CD4-positive, alpha-beta T cell treated with Interleukin-12 subunit alpha and Interleukin-12 subunit beta, for 1 hour (primary cell): ENCODE measurements at regions not wholly inside any gene's neighbourhood (a gene's known extent, or its start where the extent isn't known, plus 50 kb on each side); places are given as distances from the start of the nearest gene placed in this dataset.

ENCODE experiments used
- DNase-seq: peaks from one replicate; pipeline ENCODE4 v3.0.0-alpha.2; 2020

DNA sequence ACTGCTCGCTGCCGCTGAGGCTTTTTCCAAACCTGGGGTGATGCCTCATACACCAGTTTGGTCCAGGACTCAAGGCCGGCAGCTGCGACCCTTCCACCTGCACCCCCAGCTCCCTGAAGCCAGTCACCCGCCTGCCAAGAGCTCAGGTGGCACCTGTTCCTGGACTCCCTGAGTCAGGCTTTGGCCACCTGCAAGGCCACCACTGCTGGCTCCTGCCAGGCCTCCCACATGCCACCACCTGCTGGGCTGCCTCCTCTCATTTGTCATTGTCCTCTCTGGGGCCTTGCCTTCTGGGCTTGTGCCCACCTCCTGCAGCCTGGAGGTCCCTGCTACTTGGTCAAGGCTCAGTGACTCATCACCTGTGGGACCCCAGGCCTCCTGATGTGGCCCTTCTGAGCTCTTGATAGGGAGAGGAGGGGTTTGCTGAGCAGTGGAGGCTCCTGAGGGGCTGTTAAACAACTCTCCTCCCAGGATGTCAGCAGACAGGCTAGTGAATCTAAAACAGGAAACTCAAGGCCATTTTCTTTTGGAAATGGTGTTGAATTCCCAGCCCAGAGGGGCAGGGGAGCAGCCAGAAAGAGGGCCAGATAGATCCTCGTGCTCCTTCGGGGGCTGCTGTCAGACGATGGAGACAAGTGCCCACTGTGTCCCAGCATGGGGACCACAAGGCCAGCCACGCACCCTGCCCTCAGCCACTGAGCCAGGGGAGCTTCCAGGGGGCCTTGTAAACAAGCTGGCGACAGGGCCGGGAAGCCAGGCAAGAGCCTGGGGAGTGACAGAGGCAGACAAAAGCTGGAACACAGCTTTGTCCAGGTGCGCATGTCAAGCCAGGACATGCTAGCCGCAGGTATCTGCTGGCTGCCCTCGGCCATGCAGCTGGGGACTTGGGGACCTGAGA, 416.8 kb downstream of the LRATD1 start:
- no peak for DNase-seq

DNA sequence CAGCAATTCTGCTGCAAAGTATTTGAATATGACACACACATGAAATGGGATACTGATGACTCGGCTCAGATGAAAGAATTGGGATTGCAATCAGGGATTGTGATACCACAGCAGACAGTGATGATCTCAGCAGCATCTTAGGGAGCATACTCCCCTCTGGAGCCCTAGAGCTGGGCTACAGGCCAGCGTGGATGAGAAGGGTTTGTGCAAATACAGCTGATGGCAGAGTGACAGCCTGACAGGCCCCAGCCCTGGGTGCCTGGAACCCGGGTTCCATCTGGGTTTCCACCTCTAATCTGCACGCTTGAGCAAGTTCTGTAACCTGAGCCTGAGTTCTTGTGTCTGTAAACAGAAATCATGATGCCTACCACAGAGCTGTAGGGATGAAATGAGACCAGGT, 418.0 kb downstream of the LRATD1 start:
- no peak for DNase-seq

DNA sequence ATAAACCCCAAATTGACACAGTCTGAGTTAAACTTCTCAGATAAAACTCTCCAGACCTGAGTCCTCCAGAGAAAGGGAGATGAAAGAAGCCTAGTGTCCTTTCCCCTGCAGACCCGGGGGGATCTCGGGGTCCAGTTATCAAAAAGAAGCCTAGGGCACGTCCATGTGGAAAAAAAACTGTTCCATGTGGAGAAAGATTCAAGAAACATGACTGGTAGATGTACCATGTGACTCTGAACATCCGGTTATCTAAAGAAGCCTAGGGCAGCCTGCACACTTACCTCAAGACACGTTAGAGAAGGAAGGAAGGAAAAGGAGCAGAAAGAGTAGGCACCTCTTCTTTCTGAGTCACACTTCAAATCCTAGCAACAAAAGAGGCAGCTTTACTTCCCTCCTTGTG, 421.0 kb downstream of the LRATD1 start:
- DNase-seq, result no peak

GRCh38 chr2:15058015-15058720, 425.7 kb downstream of the LRATD1 start:
- DNase-seq, result no peak

DNA sequence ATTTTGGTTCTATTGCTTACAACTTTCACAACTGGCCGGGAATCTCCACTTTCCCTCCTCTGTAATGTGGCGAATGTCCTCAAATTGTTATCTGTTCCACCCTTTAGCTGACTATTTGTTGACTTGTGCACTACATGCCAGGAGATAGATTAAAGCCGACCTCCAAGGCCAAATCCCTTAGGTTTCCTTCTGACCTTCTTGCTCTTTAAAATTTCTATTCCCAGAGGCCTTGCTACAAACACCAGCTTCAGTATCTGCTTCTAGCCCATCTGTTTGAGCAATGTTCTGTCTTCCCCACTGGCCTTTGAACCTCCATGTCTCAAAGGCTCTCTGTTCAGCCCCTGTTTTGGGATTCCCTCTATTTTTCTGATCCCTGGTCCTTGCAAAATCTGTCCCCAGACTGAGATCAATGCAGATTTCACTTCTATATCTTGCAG, 426.2 kb downstream of the LRATD1 start:
- DNase-seq, result no peak

GRCh38 chr2:15059870-15060512, 427.5 kb downstream of the LRATD1 start:
- no peak for DNase-seq

DNA sequence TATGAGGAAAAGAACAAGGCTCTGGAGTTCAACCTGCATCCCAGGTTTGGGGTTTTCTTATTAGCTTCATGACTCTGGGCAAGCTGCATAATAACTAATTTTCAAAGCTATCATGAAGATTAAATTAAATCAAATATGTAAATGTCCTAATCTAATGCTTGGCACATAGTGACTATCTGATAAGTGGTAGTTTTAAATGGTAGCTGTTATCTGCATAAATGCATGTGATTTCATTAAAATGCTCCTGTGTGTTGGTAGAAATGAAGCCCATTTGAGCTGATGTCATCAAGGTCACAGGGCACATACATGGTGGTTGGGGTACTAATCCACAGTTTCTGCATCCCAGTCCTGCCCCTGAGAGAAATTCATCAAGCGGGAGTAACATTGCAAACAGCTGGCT, 428.8 kb downstream of the LRATD1 start:
- DNase-seq, result no peak

DNA sequence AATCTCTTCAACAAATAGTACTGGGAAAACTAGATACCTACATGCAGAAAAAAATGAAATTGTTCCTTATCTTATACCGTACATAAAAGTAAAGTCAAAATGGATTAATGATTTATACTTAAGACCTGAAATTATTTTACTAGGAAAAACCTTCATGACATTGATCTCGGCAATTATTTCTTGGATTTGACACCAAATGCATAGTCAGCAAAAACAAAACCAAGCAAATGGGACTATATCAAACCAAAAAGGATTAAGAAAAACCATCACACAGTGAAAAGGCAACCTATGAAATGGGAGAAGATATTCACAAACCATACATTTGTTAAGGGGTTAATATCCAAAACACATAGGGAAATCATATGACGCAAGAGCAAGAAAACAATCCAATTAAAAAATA, 433.6 kb downstream of the LRATD1 start:
- no peak for DNase-seq

DNA sequence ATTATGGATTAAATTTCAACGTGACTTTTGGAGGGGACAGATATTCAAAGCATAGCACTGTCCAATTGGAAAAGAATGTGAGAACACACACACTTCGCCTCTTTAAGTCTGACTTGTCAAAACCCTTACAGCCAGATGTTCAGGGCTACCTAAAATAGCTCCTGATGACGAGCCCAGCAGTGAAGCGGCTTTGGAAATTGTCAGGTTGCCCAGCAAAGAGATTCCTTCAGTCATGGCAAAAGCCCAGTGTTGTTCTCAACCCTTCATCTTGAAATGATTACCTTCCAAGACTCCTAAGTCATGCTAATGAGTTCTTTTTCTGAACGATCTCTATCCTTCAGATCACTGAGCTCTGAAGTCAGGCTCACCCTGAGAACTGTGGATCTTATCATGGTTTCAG, 436.6 kb downstream of the LRATD1 start:
- no peak for DNase-seq

DNA sequence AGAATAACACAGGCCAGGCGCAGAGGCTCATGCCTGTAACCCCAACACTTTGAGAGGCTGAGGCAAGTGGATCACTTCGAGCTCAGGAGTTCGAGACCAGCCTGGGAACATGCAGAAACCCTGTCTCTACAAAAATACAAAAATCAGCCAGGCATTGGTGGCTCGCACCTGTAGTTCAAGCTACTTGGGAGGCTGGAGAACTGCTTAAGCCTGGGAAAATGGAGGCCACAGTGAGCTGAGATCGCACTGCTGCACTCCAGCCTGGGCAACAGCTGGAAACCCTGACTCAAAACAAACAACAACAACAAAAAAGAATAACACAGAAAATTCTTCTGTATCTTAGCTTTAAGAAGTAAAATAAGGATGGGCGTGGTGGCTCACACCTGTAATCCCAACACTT, 440.3 kb downstream of the LRATD1 start:
- DNase-seq, result no peak

- DNase-seq, result no peak
Observed at GRCh38 chr2:15073664-15074063, 441.1 kb downstream of the LRATD1 start.

GRCh38 chr2:15074319-15074718, 441.8 kb downstream of the LRATD1 start:
- no peak for DNase-seq

DNA sequence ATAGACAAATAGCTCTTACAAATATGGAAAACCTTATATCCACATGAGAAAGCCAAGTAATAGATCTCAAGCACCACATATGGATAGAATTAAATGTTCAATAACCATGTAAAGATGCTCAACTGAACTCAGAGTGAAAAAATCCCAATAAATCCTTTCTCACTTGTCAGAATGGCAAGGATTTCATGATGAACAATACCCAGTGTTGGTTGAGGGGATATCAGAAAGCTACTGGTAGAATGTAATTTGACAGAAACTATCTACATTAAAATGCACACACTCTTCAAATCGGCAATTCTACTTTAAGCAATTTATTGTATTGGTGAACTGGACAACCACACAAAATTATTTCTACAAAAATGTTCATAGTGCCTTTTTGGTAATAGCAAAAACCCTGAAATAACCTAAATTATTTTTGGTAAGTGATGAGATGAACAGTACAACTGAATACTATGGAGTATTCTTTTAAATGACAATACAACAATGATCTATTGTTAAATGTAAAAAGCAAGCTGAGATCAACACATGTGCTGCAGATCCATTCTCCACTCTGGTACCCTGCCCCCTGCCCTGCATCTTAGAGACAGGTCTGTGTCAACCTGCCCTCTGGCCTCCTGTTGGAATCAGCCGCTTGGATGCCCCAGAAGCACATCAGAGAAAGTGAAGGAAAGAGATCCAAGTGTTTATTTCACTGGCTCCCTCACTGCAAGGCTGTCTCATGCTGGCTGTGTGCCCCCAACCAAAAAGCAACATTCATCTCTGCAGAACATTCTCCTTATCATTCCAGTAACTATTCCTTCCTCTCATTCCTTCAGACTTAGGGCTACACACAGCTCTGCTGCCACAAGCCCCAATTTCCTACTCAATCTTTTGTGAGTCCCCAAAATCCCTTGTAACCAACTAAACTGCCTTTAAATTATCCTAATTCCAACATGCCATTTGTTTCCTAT, 442.5 kb downstream of the LRATD1 start:
- DNase-seq, result no peak

GRCh38 chr2:15076668-15077067, 444.2 kb downstream of the LRATD1 start:
- DNase-seq, result no peak

GRCh38 chr2:15081356-15081755, 448.8 kb downstream of the LRATD1 start:
- DNase-seq, result no peak

DNA sequence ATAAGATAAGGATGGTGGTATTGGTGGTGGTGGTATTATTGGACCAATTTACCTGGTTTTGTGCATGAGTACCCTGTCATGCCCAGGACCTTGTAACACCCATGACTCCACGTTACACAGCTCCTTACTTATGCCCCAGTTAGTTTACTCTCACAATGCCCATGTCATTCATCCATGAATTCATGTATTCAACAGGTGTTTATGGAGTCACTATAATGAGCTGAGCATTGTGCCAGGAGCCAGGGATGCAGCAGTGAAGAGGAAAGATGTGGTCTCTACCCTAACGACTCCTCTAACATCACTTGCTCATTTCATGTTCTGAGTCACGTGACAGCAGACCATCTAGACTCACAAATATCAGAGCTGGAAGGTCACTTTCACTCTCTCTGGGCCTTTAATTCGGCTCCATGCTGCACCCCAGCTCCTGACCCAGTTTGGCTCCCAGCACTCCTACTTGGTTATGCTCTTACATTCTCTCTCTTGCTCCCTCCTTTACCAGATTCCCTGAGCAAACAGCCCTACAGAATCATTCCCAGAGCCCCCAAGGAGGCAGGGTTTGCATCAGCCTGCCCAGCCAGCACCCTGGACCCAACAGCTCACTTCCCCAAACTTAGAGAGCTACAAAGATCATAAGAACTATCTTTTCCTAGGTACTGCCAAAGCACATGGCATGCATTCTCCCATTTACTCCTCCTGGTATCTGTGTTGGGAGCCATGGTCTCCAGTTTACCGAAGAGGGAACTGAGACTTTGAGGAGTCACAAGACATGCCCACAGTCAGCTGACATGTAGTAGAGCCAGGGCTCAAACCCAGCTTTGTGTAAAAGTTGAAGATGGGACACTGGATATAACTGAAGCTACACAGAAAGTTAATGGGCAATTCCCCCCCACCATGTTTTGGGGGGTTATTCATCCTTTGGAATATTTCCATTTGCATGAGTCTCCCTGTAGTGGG, 449.9 kb downstream of the LRATD1 start:
- DNase-seq, result no peak

DNA sequence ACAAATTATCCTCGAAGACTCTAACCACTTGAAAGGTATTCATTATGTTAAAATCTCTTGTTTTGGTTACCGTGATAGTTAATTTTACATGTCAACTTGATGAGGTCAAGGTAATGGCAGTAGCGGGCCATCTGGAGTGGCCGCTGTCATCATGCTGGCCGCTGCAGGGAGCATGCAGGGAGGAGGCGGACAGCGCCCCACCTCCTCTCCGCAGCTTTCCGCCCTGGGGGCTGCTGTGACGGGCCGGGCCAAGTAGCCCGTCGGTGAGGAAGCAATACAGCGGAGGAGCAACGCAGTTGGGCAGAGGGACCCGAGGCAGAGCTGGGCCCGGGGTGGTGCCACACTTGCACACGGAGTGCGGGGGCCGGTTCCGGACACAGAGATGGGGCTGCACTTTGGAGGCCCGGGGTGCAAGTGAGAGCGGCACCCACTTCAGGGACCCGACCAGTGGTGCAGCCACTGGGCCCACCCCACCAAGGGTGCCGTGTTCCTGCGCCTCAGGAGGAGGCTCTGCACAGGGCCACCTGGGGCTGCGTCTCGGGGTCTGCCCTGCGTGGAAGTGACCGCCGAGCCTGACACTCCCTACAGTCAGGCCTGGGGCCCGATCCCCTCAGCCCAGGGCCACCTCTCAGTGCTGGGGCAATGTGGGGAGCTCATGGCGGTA, 452.4 kb downstream of the LRATD1 start:
- no peak for DNase-seq

GRCh38 chr2:15092181-15092580, 459.7 kb downstream of the LRATD1 start:
- no peak for DNase-seq

- DNase-seq, result no peak
Observed at GRCh38 chr2:15092691-15093090, 460.2 kb downstream of the LRATD1 start.

DNA sequence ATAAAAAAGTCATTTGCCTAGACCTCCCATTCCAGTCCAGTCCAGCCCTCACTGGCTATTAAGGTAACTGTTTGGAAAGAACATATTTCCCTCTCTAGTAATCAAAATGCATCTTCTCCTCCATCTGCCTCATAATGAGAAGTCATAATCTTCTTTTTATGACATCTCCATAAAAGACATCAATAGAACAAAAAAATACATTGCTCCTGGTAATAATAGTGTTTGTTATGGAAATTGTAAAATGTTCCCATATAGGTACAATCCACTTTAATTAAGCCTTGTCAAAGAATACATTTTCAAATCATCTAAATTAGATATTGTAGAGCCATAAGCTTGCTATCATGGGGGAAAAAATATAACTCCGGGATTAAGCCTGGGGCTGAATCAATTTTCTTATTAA, 461.6 kb downstream of the LRATD1 start:
- no peak for DNase-seq

DNA sequence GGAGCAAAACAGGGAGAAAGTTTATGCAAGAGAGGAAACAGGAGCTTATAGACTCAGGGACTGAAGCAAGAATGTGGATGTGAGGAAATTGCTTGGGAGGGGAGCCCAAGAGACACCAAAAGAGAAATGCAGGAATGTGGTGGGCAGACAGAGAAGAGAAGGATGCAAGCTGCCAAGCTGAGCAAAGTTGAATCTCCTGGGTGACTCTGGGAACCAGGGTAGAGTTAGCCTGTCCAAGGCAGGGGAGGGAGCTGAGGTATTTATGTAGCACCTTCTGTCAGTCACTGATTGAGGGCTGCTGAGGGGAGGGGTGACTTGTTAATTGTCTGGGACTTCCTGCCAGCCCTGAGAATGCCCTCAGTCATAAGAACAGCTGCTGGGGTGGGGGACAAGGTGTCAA, 464.3 kb downstream of the NBAS start:
- DNase-seq, result no peak
